A549 (cell line): ENCODE measurements at regions not wholly inside any gene's neighbourhood (a gene's known extent, or its start where the extent isn't known, plus 50 kb on each side); places are given as distances from the start of the nearest gene placed in this dataset.

Source experiments
- ATAC-seq, 2 experiments: fragments of 200-7000 bp in 1 of 2; fragments of >200 bp in 1 of 2; cut with Nextera tagmentation in 1 of 2; cut with Tn5 transposase in 1 of 2; 3 replicates each; pipeline versions ENCODE4 v1.8.0 to v1.9.1; 2018 to 2020; ENCODE audit warnings: mild to moderate bottlenecking in 1 of 2, moderate library complexity in 1 of 2
- CTCF ChIA-PET: fragments of 300-600 bp; sonication (Branson Sonifier 250); formaldehyde crosslinking; extraction: SDS; loops from one replicate; lab custom pipeline; 2021; ENCODE audit warnings: antibody characterized with exemption, inconsistent platforms; lab: Yijun Ruan, JAX
- POLR2A ChIA-PET: fragments of 350-600 bp; formaldehyde crosslinking; extraction: SDS; loops from one replicate; lab custom pipeline; 2021; ENCODE audit warnings: antibody characterized with exemption, inconsistent platforms; lab: Yijun Ruan, JAX
- DNase-seq, 2 experiments: peaks; one replicate each; pipeline versions ENCODE4 v3.0.0 to v3.0.0-alpha.2; 2011 to 2016; ENCODE audit warnings: low read depth in 1 of 2, low spot score in 1 of 2
- FAIRE-seq: peaks from 2 replicates; lab custom pipeline; 2011; peaks lifted over from hg19 to GRCh38; lab: Jason Lieb, UNC
- H3K27ac ChIP-seq, 2 experiments: fragments of >200 bp; sonication (Bioruptor Twin); formaldehyde crosslinking; 3 replicates each; pipeline ENCODE4 v1.5.1; 2016 to 2017
- H3K4me1 ChIP-seq: fragments of >200 bp; sonication (Bioruptor Twin); formaldehyde crosslinking; 3 replicates; pipeline ENCODE4 v1.6.1; 2016
- H3K4me2 ChIP-seq: fragments of >200 bp; sonication (Bioruptor Twin); formaldehyde crosslinking; 3 replicates; pipeline ENCODE4 v1.6.1; 2016
- H3K4me3 ChIP-seq: fragments of >200 bp; sonication (Bioruptor Twin); formaldehyde crosslinking; 3 replicates; pipeline ENCODE4 v1.5.1; 2016
- H3K9me3 ChIP-seq: fragments of >200 bp; sonication (Bioruptor Twin); formaldehyde crosslinking; 3 replicates; pipeline ENCODE4 v1.6.1; 2016
- CBX8 ChIP-seq: fragments of 200-600 bp; sonication (generic); IDR thresholded peaks from 2 replicates; pipeline ENCODE4 v1.6.1; 2016
- CHD2 ChIP-seq: fragments of 150-350 bp; IDR thresholded peaks from 2 replicates; pipeline ENCODE4 v1.6.1; 2014; ENCODE audit warnings: low read length; ENCODE audit not compliant: partially characterized antibody
- EHF ChIP-seq: fragments of 250-450 bp; sonication (Bioruptor Pico); IDR thresholded peaks from 2 replicates; pipeline ENCODE4 v1.5.0; 2020; ENCODE audit warnings: mild to moderate bottlenecking
- EHMT2 ChIP-seq: fragments of 200-600 bp; sonication (generic); IDR thresholded peaks from 2 replicates; pipeline ENCODE4 v1.6.1; 2016; ENCODE audit warnings: antibody characterized with exemption, low read depth, mild to moderate bottlenecking, moderate library complexity
- EP300 ChIP-seq, 2 experiments: fragments of >200 bp; sonication (Bioruptor Twin); formaldehyde crosslinking; IDR thresholded peaks; 2 replicates in 1 of 2; 3 replicates in 1 of 2; pipeline ENCODE4 v1.6.1; 2016 to 2017
- FOSB ChIP-seq: fragments of 250-450 bp; sonication (Bioruptor Pico); IDR thresholded peaks from 2 replicates; pipeline ENCODE4 v1.5.0; 2020; ENCODE audit warnings: mild to moderate bottlenecking, moderate library complexity
- HDAC2 ChIP-seq: fragments of 200-600 bp; sonication (generic); IDR thresholded peaks from 2 replicates; pipeline ENCODE4 v1.6.1; 2016
- HOXA7 ChIP-seq: fragments of 250-450 bp; sonication (Bioruptor Pico); IDR thresholded peaks from 2 replicates; pipeline ENCODE4 v1.5.0; 2020; ENCODE audit warnings: mild to moderate bottlenecking, moderate library complexity
- JUNB ChIP-seq: fragments of >200 bp; sonication (Bioruptor Twin); formaldehyde crosslinking; IDR thresholded peaks from 2 replicates; pipeline ENCODE4 v1.6.1; 2016
- KDM5A ChIP-seq: fragments of 200-600 bp; sonication (generic); IDR thresholded peaks from 2 replicates; pipeline ENCODE4 v1.6.1; 2016; ENCODE audit warnings: antibody characterized with exemption, mild to moderate bottlenecking
- MAFK ChIP-seq: fragments of 450-650 bp; IDR thresholded peaks from 2 replicates; pipeline ENCODE4 v1.6.1; 2014; ENCODE audit not compliant: partially characterized antibody
- MAZ ChIP-seq: fragments of 150-350 bp; IDR thresholded peaks from 2 replicates; pipeline ENCODE4 v1.6.1; 2014; ENCODE audit warnings: antibody characterized with exemption, low read depth, low read length, borderline replicate concordance
- MYC ChIP-seq: IDR thresholded peaks from 2 replicates; pipeline ENCODE4 v1.6.1; 2012; ENCODE audit warnings: mild to moderate bottlenecking, inconsistent platforms, low read length, improper control_type of control experiment, borderline replicate concordance
- NFE2L2 ChIP-seq: fragments of 150-350 bp; conservative IDR thresholded peaks from 2 replicates; pipeline ENCODE4 v1.6.1; 2014; ENCODE audit warnings: low read length
- NPAS2 ChIP-seq: fragments of 250-450 bp; sonication (Bioruptor Pico); IDR thresholded peaks from 2 replicates; pipeline ENCODE4 v1.8.0; 2022; ENCODE audit warnings: mild to moderate bottlenecking, moderate library complexity, borderline replicate concordance
- RARB ChIP-seq: fragments of 250-450 bp; sonication (Bioruptor Pico); IDR thresholded peaks from 2 replicates; pipeline ENCODE4 v1.8.0; 2021; ENCODE audit warnings: mild to moderate bottlenecking, moderate library complexity
- TP53 ChIP-seq: fragments of 250-450 bp; sonication (Bioruptor Pico); IDR thresholded peaks from 2 replicates; pipeline ENCODE4 v1.5.0; 2021; ENCODE audit warnings: mild to moderate bottlenecking, moderate library complexity
- ZNF302 ChIP-seq: fragments of 250-450 bp; sonication (Bioruptor Pico); IDR thresholded peaks from 2 replicates; pipeline ENCODE4 v1.9.0; 2021; ENCODE audit warnings: inconsistent platforms, mild to moderate bottlenecking, moderate library complexity
- ZSCAN20 ChIP-seq: fragments of 250-450 bp; sonication (Bioruptor Pico); IDR thresholded peaks from 2 replicates; pipeline ENCODE4 v1.8.0; 2022; ENCODE audit warnings: mild to moderate bottlenecking, moderate library complexity
- WGBS: methylation state at CpG from one replicate; pipeline ENCODE4 v1.1.6; 2017; ENCODE audit errors: missing lambda C conversion rate; 5-methylcytosine and 5-hydroxymethylcytosine counted together
- TF ChIP-seq, protein P1 (sequence below): fragments of 250-450 bp; sonication (Bioruptor Pico); IDR thresholded peaks from 2 replicates; pipeline ENCODE4 v1.5.0; 2021; ENCODE audit warnings: mild to moderate bottlenecking, moderate library complexity, borderline replicate concordance
- TF ChIP-seq, protein P2 (sequence below): fragments of 250-450 bp; sonication (Bioruptor Pico); IDR thresholded peaks from 2 replicates; pipeline ENCODE4 v1.5.0; 2020; ENCODE audit warnings: low read depth, mild to moderate bottlenecking, moderate library complexity
- TF ChIP-seq, protein P3 (sequence below): IDR thresholded peaks from 2 replicates; pipeline ENCODE4 v1.6.1; 2012; ENCODE audit warnings: low read depth, borderline replicate concordance
- TF ChIP-seq, protein P4 (sequence below): fragments of >200 bp; sonication (Bioruptor Twin); formaldehyde crosslinking; IDR thresholded peaks from 3 replicates; pipeline ENCODE4 v1.5.1; 2016

DNA sequence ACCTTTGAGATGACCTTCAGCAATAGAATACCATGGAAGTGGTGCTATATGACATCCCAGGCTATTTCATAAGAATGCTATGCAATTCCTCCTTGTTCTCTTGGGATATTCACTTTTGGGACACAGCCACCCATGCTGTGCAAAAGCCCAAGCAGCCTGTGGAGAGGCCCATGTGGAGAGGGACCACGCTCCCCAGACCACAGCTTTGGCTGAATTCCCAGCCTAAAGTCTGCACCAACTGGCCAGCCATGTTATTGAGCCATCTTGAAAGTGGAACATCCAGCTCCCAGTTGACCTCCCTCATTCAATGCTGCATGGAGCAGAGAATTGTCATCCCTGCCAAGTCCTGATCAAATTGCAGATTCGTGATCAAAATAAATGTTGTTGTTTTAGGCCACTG lies 275.1 kb downstream of the SUDS3 start:
- CTCF ChIA-PET, result interaction anchor here (1.0 kb wide), 1 partner anchor 70 kb away, joined by 3 read pairs; no protein-coding TSS in a partner anchor
- FAIRE-seq, result no peak
- DNase-seq, result no peak
- H3K27ac ChIP-seq, result no peak overlapping the region
- no peak for ATAC-seq
- POLR2A ChIA-PET, result no interaction called here
- no peak overlapping the region for H3K4me3 ChIP-seq
- 0% methylated on average over 2 of the region's 2 CpGs for WGBS
- H3K4me1 ChIP-seq, result no peaks in the 10 kb centered on the region
- TF ChIP-seq NPAS2 (CRISPR knock-in tag) (no peak), CHD2 (no peak), MAFK (no peak), RARB (CRISPR knock-in tag) (no peak), TP53 (no peak), HDAC2 (no peak), EHMT2 (no peak)
- TF ChIP-seq, protein P1, sequence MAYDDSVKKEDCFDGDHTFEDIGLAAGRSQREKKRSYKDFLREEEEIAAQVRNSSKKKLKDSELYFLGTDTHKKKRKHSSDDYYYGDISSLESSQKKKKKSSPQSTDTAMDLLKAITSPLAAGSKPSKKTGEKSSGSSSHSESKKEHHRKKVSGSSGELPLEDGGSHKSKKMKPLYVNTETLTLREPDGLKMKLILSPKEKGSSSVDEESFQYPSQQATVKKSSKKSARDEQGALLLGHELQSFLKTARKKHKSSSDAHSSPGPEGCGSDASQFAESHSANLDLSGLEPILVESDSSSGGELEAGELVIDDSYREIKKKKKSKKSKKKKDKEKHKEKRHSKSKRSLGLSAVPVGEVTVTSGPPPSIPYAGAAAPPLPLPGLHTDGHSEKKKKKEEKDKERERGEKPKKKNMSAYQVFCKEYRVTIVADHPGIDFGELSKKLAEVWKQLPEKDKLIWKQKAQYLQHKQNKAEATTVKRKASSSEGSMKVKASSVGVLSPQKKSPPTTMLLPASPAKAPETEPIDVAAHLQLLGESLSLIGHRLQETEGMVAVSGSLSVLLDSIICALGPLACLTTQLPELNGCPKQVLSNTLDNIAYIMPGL (CRISPR knock-in tag), result no peak
- H3K4me2 ChIP-seq, result no peak overlapping the region
- H3K9me3 ChIP-seq, result no peaks in the 10 kb centered on the region

DNA sequence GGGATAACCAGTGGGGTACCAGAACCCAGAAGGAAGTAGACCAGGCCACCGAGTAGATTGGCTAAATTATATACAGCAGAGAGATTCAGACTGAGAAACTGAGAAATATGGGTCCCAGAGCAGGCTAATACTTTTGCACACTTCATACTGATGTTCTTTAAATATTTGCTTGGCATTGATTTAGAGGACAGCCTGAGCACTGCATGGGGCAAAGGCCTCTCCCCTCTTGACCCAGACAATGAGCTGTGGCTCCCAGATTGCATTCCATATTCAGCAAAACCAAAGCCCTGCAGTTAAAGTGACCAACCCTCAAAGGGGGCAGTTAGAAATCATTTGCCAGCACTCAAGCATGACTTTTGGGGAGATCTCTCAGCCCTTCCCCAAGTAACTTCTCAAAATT lies 279.2 kb downstream of the SUDS3 start:
- no peaks in the 10 kb centered on the region for H3K9me3 ChIP-seq
- TF ChIP-seq FOSB (CRISPR knock-in tag) (no peak), KDM5A (no peak), EHF (CRISPR knock-in tag) (no peak), MAZ (no peak), MYC (no peak), JUNB (no peak), HOXA7 (CRISPR knock-in tag) (no peak), ZSCAN20 (CRISPR knock-in tag) (no peak)
- TF ChIP-seq, protein P2, sequence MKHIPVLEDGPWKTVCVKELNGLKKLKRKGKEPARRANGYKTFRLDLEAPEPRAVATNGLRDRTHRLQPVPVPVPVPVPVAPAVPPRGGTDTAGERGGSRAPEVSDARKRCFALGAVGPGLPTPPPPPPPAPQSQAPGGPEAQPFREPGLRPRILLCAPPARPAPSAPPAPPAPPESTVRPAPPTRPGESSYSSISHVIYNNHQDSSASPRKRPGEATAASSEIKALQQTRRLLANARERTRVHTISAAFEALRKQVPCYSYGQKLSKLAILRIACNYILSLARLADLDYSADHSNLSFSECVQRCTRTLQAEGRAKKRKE (CRISPR knock-in tag), result no peak
- TF ChIP-seq, protein P3, sequence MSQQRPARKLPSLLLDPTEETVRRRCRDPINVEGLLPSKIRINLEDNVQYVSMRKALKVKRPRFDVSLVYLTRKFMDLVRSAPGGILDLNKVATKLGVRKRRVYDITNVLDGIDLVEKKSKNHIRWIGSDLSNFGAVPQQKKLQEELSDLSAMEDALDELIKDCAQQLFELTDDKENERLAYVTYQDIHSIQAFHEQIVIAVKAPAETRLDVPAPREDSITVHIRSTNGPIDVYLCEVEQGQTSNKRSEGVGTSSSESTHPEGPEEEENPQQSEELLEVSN, result no peak
- ChIA-PET POLR2A (no interaction called here), CTCF (no interaction called here)
- DNase-seq (no peak), FAIRE-seq (no peak), ATAC-seq (no peak)
- 3% methylated on average over 1 of the region's 1 CpG for WGBS
- no peaks in the 10 kb centered on the region for H3K4me1 ChIP-seq
- no peak overlapping the region for H3K4me2 ChIP-seq
- no peak overlapping the region for H3K4me3 ChIP-seq
- H3K27ac ChIP-seq, result no peak overlapping the region

DNA sequence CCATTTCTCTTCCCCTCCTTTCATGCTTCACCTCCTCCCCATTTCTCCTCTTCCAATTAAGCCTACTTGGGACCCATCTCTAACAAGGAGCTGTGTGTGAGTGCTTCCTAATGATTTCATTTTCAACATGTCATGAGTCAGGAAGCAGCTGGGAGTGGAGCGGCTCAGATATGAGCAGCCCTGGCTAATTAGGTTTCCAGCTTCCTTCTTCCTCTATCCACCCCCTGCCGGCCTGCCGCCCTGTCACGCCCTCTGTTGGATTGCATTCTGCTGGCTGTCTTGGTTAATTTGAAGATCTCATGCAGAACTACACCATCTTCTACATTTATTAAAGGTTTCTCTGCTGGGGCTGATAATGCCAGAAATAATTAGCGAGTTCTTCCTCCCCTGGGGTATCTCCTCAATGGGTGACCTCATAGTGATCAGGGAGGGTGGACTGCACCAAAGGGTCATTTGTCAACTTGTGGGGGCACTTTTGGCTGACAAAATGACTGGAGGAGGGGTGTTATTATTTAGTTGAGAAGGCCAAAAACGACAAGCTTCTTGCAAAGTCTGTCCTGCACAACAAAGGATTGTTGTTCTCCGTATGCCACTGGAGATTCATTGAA lies 300.9 kb upstream of the SRRM4 start:
- peak in 1 of 2 experiments; percentile 54; a peak in 3 of 6 replicates for ATAC-seq
- WGBS, result 5% methylated on average over 7 of the region's 7 CpGs
- no peak for FAIRE-seq
- H3K4me3 ChIP-seq, result no peak overlapping the region
- no peaks in the 10 kb centered on the region for H3K4me1 ChIP-seq
- DNase-seq, result peak in 1 of 2 experiments; percentile 17
- no peak overlapping the region for H3K4me2 ChIP-seq
- no peak overlapping the region for H3K27ac ChIP-seq
- ChIA-PET CTCF (no interaction called here), POLR2A (no interaction called here)
- TF ChIP-seq EP300 (IDR thresholded peaks at IDR 0.05) (no peak), ZNF302 (CRISPR knock-in tag) (no peak), CBX8 (no peak), NFE2L2 (no peak)
- TF ChIP-seq, protein P4, sequence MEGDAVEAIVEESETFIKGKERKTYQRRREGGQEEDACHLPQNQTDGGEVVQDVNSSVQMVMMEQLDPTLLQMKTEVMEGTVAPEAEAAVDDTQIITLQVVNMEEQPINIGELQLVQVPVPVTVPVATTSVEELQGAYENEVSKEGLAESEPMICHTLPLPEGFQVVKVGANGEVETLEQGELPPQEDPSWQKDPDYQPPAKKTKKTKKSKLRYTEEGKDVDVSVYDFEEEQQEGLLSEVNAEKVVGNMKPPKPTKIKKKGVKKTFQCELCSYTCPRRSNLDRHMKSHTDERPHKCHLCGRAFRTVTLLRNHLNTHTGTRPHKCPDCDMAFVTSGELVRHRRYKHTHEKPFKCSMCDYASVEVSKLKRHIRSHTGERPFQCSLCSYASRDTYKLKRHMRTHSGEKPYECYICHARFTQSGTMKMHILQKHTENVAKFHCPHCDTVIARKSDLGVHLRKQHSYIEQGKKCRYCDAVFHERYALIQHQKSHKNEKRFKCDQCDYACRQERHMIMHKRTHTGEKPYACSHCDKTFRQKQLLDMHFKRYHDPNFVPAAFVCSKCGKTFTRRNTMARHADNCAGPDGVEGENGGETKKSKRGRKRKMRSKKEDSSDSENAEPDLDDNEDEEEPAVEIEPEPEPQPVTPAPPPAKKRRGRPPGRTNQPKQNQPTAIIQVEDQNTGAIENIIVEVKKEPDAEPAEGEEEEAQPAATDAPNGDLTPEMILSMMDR, result no peak
- TF ChIP-seq, protein P2 (CRISPR knock-in tag), result no peak
- H3K9me3 ChIP-seq, result no peaks in the 10 kb centered on the region
